Ovary (tissue), 7 donors: ENCODE measurements at regions not wholly inside any gene's neighbourhood (a gene's known extent, or its start where the extent isn't known, plus 50 kb on each side); places are given as distances from the start of the nearest gene placed in this dataset.
A peak's percentile ranks its signal among the peaks of the same experiment; 100 is the strongest.

ENCODE experiments used
- DNase-seq, 5 donors: peaks; one replicate each; pipeline ENCODE4 v3.0.0-alpha.2; 2019 to 2020
- H3K27ac ChIP-seq, 2 donors: fragments of 200-600 bp; one replicate each; pipeline versions ENCODE4 v1.5.1 to v1.8.0; 2019 to 2022
- H3K27me3 ChIP-seq: fragments of 200-600 bp; one replicate; pipeline ENCODE4 v1.8.0; 2022
- H3K36me3 ChIP-seq: fragments of 200-600 bp; sonication (generic); one replicate; pipeline ENCODE4 v1.5.1; 2019
- H3K4me1 ChIP-seq: one replicate; pipeline ENCODE4 v1.8.1; 2013; ENCODE audit warnings: mild to moderate bottlenecking, moderate library complexity; ENCODE audit not compliant: insufficient read depth
- H3K4me3 ChIP-seq: fragments of 200-600 bp; sonication (generic); one replicate; pipeline ENCODE4 v1.5.1; 2017
- H3K9me3 ChIP-seq, 2 donors: fragments of 200-600 bp in 1 of 2; sonication (generic) in 1 of 2; one replicate each; pipeline versions ENCODE4 v1.5.1 to v1.8.1; 2013 to 2019; ENCODE audit warnings: mild to moderate bottlenecking in 1 of 2, moderate library complexity in 1 of 2
- CTCF ChIP-seq, 3 donors: fragments of 450-650 bp in 2 of 3; fragments of 200-600 bp in 1 of 3; IDR thresholded peaks; one replicate each; pipeline versions ENCODE4 v1.5.1 to v1.8.0; 2016 to 2022; ENCODE audit warnings: antibody characterized with exemption in 3 of 3, mild to moderate bottlenecking in 1 of 3
- EP300 ChIP-seq: sonication (generic); formaldehyde crosslinking; IDR thresholded peaks from one replicate; pipeline ENCODE4 v1.6.1; 2017; ENCODE audit warnings: antibody characterized with exemption
- POLR2A ChIP-seq: fragments of 450-650 bp; IDR thresholded peaks from one replicate; pipeline ENCODE4 v1.6.1; 2017; ENCODE audit warnings: antibody characterized with exemption, mild to moderate bottlenecking, moderate library complexity
- whole genome bisulfite sequencing, 3 donors: extraction: QIAGEN DNeasy Blood & Tissue Kit in 1 of 3; methylation state at CpG; one replicate each; pipeline versions ENCODE4 v1.1.5 to v1.1.7; 2013 to 2017; 5-methylcytosine and 5-hydroxymethylcytosine counted together
- intact Hi-C, 4 donors: fragments of 100-400 bp; cut with DNase I; formaldehyde crosslinking; loops; one replicate each; pipeline versions ENCODE4 v1.11.0 to v1.15.1; 2022 to 2023
- donor health status: DM: no; HTN: no; CAD: no; lungs with moderate emphysema.
- donor health status: DM: no; HTN: no; CAD: no.
- donor health status: Bipolar disorder and iron deficiency.
- donor health status: DM: no; HTN: no; CAD: no.
- donor health status: DM: yes; HTN: yes; CAD: no.

GRCh38 chr9:89877051-89878002 lies 272.5 kb downstream of the GADD45G start:
- peak in 4 of 5 donors; percentile 3 to 42 (median 5) for DNase-seq
- intact Hi-C loops, result no loop called here
- no peak overlapping the region for H3K27ac ChIP-seq
- H3K9me3 ChIP-seq, result no peaks in the 10 kb centered on the region
- no peak overlapping the region for H3K4me3 ChIP-seq
- no peaks in the 10 kb centered on the region for H3K36me3 ChIP-seq
- H3K4me1 ChIP-seq, result no peaks in the 10 kb centered on the region
- TF ChIP-seq CTCF (IDR thresholded peaks at IDR 0.05), result no peak
- TF ChIP-seq EP300, result no peak
- no peak for TF ChIP-seq POLR2A
- no peaks in the 10 kb centered on the region for H3K27me3 ChIP-seq
- 80 to 90% (median 85%) methylated on average over 18 of the region's 18 CpGs for WGBS, 3 donors

- Histone ChIP-seq H3K4me1 (no peaks in the 10 kb centered on the region), H3K4me3 (no peak overlapping the region), H3K27me3 (no peaks in the 10 kb centered on the region), H3K9me3 (no peaks in the 10 kb centered on the region), H3K27ac (no peak overlapping the region), H3K36me3 (no peaks in the 10 kb centered on the region)
- intact Hi-C loops, result no loop called here
- no peak for TF ChIP-seq CTCF (IDR thresholded peaks at IDR 0.05)
- TF ChIP-seq POLR2A, result no peak
- no peak for TF ChIP-seq EP300
- 89 to 96% (median 95%) methylated on average over 5 of the region's 5 CpGs for WGBS, 3 donors
- peak in 4 of 5 donors; percentile 3 to 23 (median 4) for DNase-seq
Measured at GRCh38 chr9:89878003-89878411, 273.2 kb downstream of the GADD45G start.

GRCh38 chr9:89878687-89879086 lies 273.9 kb downstream of the GADD45G start:
- intact Hi-C loops, result no loop called here
- WGBS, 3 donors, result 70 to 74% (median 72%) methylated on average over 6 of the region's 6 CpGs
- Histone ChIP-seq H3K4me1 (no peaks in the 10 kb centered on the region), H3K27me3 (no peaks in the 10 kb centered on the region), H3K27ac (no peak overlapping the region), H3K4me3 (no peak overlapping the region), H3K9me3 (no peaks in the 10 kb centered on the region), H3K36me3 (no peaks in the 10 kb centered on the region)
- TF ChIP-seq EP300, result no peak
- TF ChIP-seq CTCF (IDR thresholded peaks at IDR 0.05), result no peak
- TF ChIP-seq POLR2A, result no peak
- DNase-seq, result peak in 3 of 5 donors; percentile 15 to 42 (median 16)

- 69 to 79% (median 77%) methylated on average over 6 of the region's 6 CpGs for WGBS, 3 donors
- Histone ChIP-seq H3K9me3 (no peaks in the 10 kb centered on the region), H3K27me3 (no peaks in the 10 kb centered on the region), H3K36me3 (no peaks in the 10 kb centered on the region), H3K4me1 (no peaks in the 10 kb centered on the region), H3K4me3 (no peak overlapping the region), H3K27ac (no peak overlapping the region)
- intact Hi-C loops, result no loop called here
- TF ChIP-seq POLR2A (no peak), EP300 (no peak), CTCF (IDR thresholded peaks at IDR 0.05) (no peak)
- peak in 2 of 5 donors; percentile 4 to 10 for DNase-seq
Measured at GRCh38 chr9:89879276-89879675, 274.5 kb downstream of the GADD45G start.
